ENCODE measurements at regions not wholly inside any gene's neighbourhood (a gene's known extent, or its start where the extent isn't known, plus 50 kb on each side); places are given as distances from the start of the nearest gene placed in this dataset.
"Not testable (repeated sequence)": the region's sequence is repeated elsewhere in the genome, so short reads cannot be mapped to it uniquely, and the experiment has no call there.

- not testable (repeated sequence) for H3K9me3 ChIP-seq (ENCODE audit: low read length); H3K27me3 ChIP-seq (ENCODE audit: insufficient read depth, low read length); H3K36me3 ChIP-seq (ENCODE audit: insufficient read depth, low read length); H3K4me1 ChIP-seq (ENCODE audit: insufficient read depth, low read length); H2AFZ ChIP-seq (ENCODE audit: low read depth, low read length); H3K4me3 ChIP-seq (ENCODE audit: low read length)
These were observed 508.1 kb upstream of the PHF14 start for GRCh38 chr7:10465536-10465935.

GRCh38 chr7:10468908-10469307, 504.8 kb upstream of the PHF14 start:
- Histone ChIP-seq H3K4me3 (ENCODE audit: low read length) (no peak overlapping the region), H3K4me1 (ENCODE audit: insufficient read depth, low read length) (no peaks in the 10 kb centered on the region), H3K9me3 (ENCODE audit: low read length) (no peaks in the 10 kb centered on the region), H2AFZ (ENCODE audit: low read depth, low read length) (no peak overlapping the region), H3K36me3 (ENCODE audit: insufficient read depth, low read length) (no peaks in the 10 kb centered on the region), H3K27me3 (ENCODE audit: insufficient read depth, low read length) (no peaks in the 10 kb centered on the region)

DNA sequence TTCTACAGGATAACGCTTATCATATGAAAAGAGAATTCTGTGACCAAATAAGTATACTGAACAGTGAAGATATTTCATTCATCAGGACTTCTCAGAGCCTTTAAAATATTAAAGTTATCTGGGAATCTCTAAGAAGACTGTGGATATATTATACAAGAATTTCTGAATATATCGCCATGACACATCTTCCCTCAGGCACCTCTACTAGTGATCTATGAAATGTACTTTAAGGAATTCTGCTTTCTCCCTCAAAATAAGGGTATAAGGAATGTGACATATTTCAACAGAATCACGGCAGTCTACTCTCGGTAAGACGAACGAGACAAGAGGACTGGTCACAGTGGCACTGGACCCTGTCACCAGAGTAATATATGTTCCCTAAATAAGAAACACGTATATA, 504.2 kb upstream of the PHF14 start:
- Histone ChIP-seq H3K27me3 (ENCODE audit: insufficient read depth, low read length) (no peaks in the 10 kb centered on the region), H3K4me3 (ENCODE audit: low read length) (no peak overlapping the region), H2AFZ (ENCODE audit: low read depth, low read length) (no peak overlapping the region), H3K36me3 (ENCODE audit: insufficient read depth, low read length) (no peaks in the 10 kb centered on the region), H3K4me1 (ENCODE audit: insufficient read depth, low read length) (no peaks in the 10 kb centered on the region), H3K9me3 (ENCODE audit: low read length) (no peaks in the 10 kb centered on the region)

DNA sequence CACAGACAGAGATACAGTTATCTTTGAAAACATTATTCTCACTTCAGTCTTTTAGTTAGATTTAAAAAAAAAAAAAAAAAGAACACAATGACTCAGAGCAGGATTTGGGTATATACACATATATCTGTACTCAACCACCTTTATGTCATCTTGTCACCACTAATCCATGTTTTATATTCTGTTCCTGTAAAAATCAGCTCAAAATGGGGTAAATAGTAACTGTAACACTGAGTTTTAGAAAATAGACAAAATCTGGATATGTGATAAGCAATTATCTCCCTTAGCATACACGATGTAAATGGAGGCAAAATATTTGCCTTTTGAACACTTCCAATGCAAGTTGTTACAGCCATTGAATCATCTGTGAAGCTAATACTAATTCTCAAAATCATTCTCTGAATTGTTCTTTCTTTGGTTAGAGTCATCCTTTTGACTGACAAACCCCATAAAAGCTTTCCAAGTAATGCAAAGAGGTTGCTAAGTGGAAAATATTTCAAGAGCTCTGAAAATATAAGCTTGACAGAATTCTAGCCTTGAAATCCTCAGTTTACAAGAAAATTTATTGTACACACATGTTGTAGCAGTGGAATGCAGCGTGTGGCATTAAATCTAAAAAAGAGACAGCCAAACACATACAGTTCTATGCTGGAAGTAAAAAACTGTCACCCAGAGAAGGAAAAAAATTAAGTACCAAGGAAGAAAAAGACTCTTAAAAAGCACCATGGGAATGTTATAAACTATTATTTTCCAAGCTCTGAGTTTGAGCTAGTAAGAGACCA, 502.2 kb upstream of the PHF14 start:
- no peaks in the 10 kb centered on the region for H3K27me3 ChIP-seq (ENCODE audit: insufficient read depth, low read length)
- no peak overlapping the region for H2AFZ ChIP-seq (ENCODE audit: low read depth, low read length)
- no peak overlapping the region for H3K4me3 ChIP-seq (ENCODE audit: low read length)
- H3K36me3 ChIP-seq (ENCODE audit: insufficient read depth, low read length), result no peaks in the 10 kb centered on the region
- no peaks in the 10 kb centered on the region for H3K9me3 ChIP-seq (ENCODE audit: low read length)
- no peaks in the 10 kb centered on the region for H3K4me1 ChIP-seq (ENCODE audit: insufficient read depth, low read length)

DNA sequence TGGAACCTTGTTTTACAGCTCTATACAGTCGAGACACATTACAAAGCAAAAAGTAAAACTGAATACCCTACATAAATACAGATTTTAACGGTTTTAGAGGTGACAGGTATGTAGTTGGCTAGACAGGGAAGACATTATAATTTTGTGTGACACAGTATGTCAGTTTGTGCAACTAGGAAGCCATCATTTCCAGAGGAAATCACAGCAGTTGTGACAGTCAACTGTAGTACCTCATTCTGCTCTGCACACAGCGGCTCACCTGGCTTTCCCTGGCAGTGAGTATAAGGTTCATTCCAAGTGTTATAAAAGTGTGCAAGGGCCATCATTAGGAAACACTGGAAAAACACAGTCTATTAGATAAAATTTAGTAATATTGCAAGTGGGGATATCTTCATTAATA, 501.6 kb upstream of the PHF14 start:
- no peaks in the 10 kb centered on the region for H3K36me3 ChIP-seq (ENCODE audit: insufficient read depth, low read length)
- H3K4me3 ChIP-seq (ENCODE audit: low read length), result no peak overlapping the region
- no peaks in the 10 kb centered on the region for H3K4me1 ChIP-seq (ENCODE audit: insufficient read depth, low read length)
- no peak overlapping the region for H2AFZ ChIP-seq (ENCODE audit: low read depth, low read length)
- H3K27me3 ChIP-seq (ENCODE audit: insufficient read depth, low read length), result no peaks in the 10 kb centered on the region
- H3K9me3 ChIP-seq (ENCODE audit: low read length), result no peaks in the 10 kb centered on the region

GRCh38 chr7:10473569-10473968, 500.1 kb upstream of the PHF14 start:
- Histone ChIP-seq H3K36me3 (ENCODE audit: insufficient read depth, low read length) (no peaks in the 10 kb centered on the region), H3K9me3 (ENCODE audit: low read length) (no peaks in the 10 kb centered on the region), H3K27me3 (ENCODE audit: insufficient read depth, low read length) (no peaks in the 10 kb centered on the region), H3K4me1 (ENCODE audit: insufficient read depth, low read length) (no peaks in the 10 kb centered on the region), H3K4me3 (ENCODE audit: low read length) (no peak overlapping the region), H2AFZ (ENCODE audit: low read depth, low read length) (no peak overlapping the region)

DNA sequence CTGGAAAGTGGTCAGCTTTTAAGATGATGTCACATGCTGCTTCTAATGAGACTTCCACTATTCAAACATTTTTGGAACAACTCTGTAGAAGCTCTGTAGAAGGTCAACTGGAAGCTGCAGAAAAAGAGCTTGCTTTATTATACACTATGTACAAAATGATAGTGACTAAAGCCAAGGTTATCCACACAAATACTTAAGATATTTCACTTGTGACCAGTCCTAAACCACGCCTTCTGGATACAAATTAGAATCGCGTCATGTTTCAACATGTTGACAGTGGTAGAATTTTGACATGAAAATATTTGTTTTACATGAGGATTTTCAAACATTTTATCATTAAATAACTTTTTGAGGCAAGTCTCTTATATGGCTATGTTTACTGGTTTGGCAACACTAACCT, 499.6 kb upstream of the PHF14 start:
- H3K36me3 ChIP-seq (ENCODE audit: insufficient read depth, low read length), result no peaks in the 10 kb centered on the region
- no peak overlapping the region for H2AFZ ChIP-seq (ENCODE audit: low read depth, low read length)
- no peaks in the 10 kb centered on the region for H3K27me3 ChIP-seq (ENCODE audit: insufficient read depth, low read length)
- H3K9me3 ChIP-seq (ENCODE audit: low read length), result no peaks in the 10 kb centered on the region
- no peaks in the 10 kb centered on the region for H3K4me1 ChIP-seq (ENCODE audit: insufficient read depth, low read length)
- H3K4me3 ChIP-seq (ENCODE audit: low read length), result no peak overlapping the region

DNA sequence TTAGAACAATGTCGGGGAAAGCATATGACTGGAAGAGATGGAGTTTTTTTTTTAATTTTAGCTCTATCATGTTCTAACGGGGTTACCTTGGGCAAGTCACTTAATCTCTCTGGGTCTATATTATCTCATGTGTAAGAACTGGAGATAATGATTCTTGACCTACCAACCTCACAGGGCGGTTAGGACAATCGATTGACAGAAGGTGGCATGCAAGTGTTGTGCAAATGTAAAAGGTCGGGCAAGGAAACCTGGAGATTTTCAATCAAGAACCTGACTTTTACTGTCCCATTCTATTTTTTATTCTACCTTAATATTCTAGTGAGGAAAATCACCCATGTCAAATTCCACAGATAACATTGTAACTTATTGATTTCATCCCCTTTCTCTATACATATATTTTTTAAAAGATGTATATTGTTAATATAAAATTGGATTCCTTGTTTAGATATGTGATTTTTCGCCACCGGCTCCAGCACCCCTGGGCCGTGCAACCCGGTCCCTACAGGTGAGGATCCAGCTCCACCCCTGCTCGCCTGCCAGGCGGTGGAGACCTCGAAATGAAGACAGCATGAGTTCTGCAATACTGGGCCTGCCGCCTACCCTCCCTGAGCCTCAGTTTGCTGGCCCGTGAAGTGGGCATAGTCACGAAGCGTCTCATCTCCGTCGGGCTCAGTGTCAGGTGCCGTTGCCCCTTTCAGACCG, 497.6 kb upstream of the PHF14 start:
- no peaks in the 10 kb centered on the region for H3K27me3 ChIP-seq (ENCODE audit: insufficient read depth, low read length)
- no peaks in the 10 kb centered on the region for H3K9me3 ChIP-seq (ENCODE audit: low read length)
- H3K4me3 ChIP-seq (ENCODE audit: low read length), result no peak overlapping the region
- no peaks in the 10 kb centered on the region for H3K36me3 ChIP-seq (ENCODE audit: insufficient read depth, low read length)
- no peak overlapping the region for H2AFZ ChIP-seq (ENCODE audit: low read depth, low read length)
- no peaks in the 10 kb centered on the region for H3K4me1 ChIP-seq (ENCODE audit: insufficient read depth, low read length)

DNA sequence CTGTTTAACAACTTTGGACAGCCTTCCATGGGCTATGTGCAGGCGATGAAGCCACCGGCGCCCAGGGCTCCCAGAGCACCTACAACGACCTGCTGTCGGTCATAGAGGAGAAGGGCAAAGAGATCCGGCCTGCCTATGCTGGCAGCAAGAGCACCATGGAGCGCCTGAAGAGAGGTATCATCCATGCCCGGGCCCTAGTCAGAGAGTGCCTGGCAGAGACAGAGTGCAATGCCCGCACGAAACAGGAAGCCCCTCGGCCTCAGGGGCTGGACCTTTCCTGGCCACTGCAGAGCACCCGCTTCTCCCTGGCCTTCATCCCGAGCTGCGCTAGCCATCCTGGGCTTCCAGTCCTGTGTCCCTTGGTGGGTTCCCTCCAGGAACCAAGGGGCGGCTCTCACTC, 497.0 kb upstream of the PHF14 start:
- Histone ChIP-seq H3K4me3 (ENCODE audit: low read length) (no peak overlapping the region), H3K4me1 (ENCODE audit: insufficient read depth, low read length) (no peaks in the 10 kb centered on the region), H3K27me3 (ENCODE audit: insufficient read depth, low read length) (no peaks in the 10 kb centered on the region), H3K36me3 (ENCODE audit: insufficient read depth, low read length) (no peaks in the 10 kb centered on the region), H2AFZ (ENCODE audit: low read depth, low read length) (no peak overlapping the region), H3K9me3 (ENCODE audit: low read length) (no peaks in the 10 kb centered on the region)

DNA sequence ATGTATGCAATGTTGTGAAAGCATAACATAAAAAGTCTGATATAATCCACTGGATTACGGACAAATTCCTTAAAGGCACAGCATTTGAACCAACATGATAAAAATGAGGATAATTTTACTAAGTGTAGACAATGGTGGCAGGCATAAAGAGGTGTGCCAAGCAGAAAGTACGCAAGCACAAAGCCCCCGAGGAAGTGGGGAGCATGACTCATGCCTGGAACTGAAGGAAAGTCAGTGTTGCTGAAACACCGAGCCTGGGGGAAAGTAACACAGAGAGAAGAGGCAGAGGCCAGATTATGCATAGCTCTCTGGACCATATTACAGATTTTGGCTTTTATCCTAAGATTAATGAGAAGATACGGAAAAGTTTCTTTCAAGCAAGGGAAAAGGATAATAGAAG, 490.0 kb upstream of the PHF14 start:
- H3K4me1 ChIP-seq (ENCODE audit: insufficient read depth, low read length), result no peaks in the 10 kb centered on the region
- H3K9me3 ChIP-seq (ENCODE audit: low read length), result no peaks in the 10 kb centered on the region
- H3K27me3 ChIP-seq (ENCODE audit: insufficient read depth, low read length), result no peaks in the 10 kb centered on the region
- no peak overlapping the region for H3K4me3 ChIP-seq (ENCODE audit: low read length)
- no peak overlapping the region for H2AFZ ChIP-seq (ENCODE audit: low read depth, low read length)
- H3K36me3 ChIP-seq (ENCODE audit: insufficient read depth, low read length), result no peaks in the 10 kb centered on the region

DNA sequence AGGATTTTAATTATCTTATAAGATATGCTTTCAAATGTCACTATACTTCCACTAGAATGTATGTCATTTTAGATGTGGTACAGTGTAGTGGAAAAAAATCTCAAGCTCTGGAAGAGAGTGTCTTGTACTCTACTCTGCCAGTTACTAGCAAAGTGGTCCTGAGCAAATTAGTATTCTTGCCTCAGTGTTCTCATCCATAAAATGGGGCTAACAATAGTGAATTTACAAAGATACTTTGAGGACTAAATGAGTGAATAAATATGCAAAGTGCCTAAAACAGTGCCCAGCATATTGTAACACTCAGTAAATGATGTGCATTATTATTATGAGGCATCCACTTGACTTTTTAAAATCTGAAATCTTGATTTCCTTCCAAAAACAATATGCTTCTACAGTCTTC, 488.9 kb upstream of the PHF14 start:
- Histone ChIP-seq H3K4me3 (ENCODE audit: low read length) (no peak overlapping the region), H2AFZ (ENCODE audit: low read depth, low read length) (no peak overlapping the region), H3K4me1 (ENCODE audit: insufficient read depth, low read length) (no peaks in the 10 kb centered on the region), H3K36me3 (ENCODE audit: insufficient read depth, low read length) (no peaks in the 10 kb centered on the region), H3K27me3 (ENCODE audit: insufficient read depth, low read length) (no peaks in the 10 kb centered on the region), H3K9me3 (ENCODE audit: low read length) (no peaks in the 10 kb centered on the region)

DNA sequence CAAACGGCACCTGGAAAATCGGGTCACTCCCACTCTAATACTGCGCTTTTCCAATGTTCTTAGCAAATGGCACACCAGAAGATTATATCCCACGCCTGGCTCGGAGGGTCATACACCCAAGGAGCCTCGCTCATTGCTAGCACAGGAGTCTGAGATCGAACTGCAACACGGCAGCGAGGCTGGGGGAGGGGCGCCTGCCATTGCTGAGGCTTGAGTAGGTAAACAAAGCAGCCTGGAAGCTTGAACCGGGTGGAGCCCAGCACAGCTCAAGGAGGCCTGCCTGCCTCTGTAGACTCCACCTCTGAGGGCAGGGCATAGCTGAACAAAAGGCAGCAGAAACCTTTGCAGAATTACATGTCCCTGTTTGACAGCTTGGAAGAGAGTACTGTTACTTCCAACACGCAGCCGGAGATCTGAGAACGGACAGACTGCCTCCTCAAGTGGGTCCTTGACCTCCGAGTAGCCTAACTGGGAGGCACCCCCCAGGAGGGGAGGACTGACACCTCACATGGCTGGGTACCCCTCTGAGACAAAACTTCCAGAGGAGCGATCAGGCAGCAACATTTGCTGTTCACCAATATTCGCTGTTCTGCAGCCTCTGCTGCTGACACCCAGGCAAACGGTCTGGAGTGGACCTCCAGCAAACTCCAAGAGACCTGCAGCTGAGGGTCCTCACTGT, 472.3 kb upstream of the PHF14 start:
- H3K4me1 ChIP-seq (ENCODE audit: insufficient read depth, low read length); H3K4me3 ChIP-seq (ENCODE audit: low read length); H3K9me3 ChIP-seq (ENCODE audit: low read length); H3K27me3 ChIP-seq (ENCODE audit: insufficient read depth, low read length); H2AFZ ChIP-seq (ENCODE audit: low read depth, low read length); H3K36me3 ChIP-seq (ENCODE audit: insufficient read depth, low read length): not testable (repeated sequence)

DNA sequence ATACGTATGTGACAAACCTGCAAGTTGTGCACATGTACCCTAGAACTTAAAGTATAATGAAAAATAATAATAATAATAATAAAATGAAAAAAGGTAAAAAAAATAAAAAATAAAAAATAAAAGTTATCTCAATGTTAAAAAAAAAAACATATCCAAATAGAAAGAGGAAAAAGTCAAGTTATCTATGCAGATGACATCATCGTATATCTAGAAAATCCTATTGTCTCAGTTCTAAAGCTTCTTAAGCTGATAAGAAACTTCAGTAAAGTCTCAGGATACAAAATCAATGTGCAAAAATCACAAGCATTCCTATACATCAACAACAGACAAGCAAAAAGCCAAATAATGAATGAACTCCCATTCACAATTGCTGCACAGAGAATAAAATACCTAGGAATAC, 466.6 kb upstream of the PHF14 start:
- Histone ChIP-seq H3K9me3 (ENCODE audit: low read length) (no peaks in the 10 kb centered on the region), H3K4me1 (ENCODE audit: insufficient read depth, low read length) (no peaks in the 10 kb centered on the region), H2AFZ (ENCODE audit: low read depth, low read length) (no peak overlapping the region), H3K4me3 (ENCODE audit: low read length) (no peak overlapping the region), H3K36me3 (ENCODE audit: insufficient read depth, low read length) (no peaks in the 10 kb centered on the region), H3K27me3 (ENCODE audit: insufficient read depth, low read length) (no peaks in the 10 kb centered on the region)

Data from neuron (in vitro differentiated cells).